GM19463 (cell line): ENCODE measurements at regions not wholly inside any gene's neighbourhood (a gene's known extent, or its start where the extent isn't known, plus 50 kb on each side); places are given as distances from the start of the nearest gene placed in this dataset.

Source experiments
- ATAC-seq: cut with Tn5 transposase; IDR thresholded peaks from one replicate; pipeline ENCODE4 v1.9.1; 2021; ENCODE audit warnings: mild to moderate bottlenecking, moderate library complexity; ENCODE audit not compliant: unreplicated experiment

DNA sequence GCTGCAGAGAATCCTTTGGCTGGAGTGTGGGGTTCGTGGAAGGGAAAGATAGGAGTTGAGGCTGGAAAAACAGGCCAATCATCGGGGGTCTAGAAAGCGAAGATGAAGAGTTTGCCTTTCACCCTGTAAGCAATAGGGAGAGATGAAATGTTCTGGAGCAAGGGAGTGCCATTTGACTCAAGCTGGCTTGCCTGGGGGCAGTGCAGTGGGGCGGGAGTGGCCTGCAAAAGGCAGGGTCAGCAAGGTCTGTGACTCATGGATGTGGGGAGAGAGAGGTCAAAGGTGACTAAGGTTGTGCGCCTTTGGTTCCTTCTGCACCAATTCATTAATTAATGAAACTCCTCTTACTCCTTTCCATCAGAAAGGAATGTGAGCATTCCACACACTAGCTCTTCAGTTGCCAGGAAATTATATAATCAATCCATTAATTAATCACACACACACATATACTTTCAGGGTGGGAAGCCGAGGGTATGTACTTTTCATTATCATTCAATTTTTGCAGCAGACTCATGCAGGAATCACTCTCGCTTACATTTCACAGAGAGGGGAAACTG, 227.6 kb downstream of the MYCN start:
- no peak for ATAC-seq

DNA sequence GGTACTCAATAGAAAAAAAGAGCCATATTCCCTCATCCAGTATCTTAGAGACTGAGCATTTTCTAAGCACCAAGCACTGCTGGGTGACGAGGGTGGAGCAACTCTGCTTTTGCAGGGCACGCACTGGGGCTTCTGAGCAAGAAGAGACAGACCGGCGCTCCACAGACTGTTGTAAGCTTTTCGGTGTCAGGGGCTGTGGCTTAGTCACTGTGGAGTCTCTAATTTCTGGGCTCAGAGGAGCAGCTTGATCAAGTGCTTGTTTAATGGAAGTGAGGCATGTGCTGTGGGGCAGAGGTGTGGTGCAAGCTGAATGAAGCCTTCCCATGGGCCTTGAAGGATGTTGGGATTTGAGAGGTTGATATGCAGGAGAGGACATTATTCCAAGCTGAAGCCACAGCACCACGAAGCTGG, 227.1 kb downstream of the MYCN start:
- ATAC-seq, result no peak

- no peak for ATAC-seq
Observed at GRCh38 chr2:16166327-16166981, 226.1 kb downstream of the MYCN start.

DNA sequence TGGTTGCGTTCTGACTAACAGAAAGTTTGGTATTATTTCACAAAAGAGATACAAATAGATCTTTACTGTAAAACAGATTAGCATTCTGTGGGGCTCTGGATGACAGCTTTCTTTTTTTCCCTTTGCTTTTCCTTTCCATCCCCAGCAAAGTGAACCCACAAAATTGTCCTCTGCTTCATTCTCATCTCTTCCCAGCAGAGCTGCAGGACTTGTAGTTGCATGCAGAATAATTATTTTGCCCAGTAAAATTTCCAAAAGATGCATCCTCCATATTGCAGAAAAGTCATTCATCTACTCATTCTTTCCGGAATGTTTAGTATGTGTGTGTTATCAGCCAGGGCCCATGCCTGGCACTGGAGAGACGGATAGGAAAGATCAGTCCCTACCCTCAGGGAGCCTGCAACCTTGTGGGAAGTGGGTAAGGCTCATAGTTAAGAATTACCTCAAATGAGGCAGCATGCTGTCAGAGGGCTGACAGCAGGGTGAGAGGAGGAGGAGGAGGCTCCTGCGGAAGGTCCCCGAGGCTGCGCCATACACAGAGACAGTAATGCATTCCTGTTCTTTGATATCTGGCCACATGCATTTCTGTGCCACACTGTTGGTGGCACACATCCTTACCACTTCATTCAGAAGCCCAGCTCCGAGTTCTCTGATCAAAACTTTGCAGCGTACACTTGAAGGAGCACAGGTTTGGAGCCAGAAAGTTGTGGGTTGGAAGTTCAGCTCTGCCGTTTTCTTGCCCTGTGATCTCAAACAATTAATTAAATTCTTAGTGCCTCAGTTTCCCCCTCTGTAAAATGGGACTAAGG, 225.4 kb downstream of the MYCN start:
- ATAC-seq, result no peak

DNA sequence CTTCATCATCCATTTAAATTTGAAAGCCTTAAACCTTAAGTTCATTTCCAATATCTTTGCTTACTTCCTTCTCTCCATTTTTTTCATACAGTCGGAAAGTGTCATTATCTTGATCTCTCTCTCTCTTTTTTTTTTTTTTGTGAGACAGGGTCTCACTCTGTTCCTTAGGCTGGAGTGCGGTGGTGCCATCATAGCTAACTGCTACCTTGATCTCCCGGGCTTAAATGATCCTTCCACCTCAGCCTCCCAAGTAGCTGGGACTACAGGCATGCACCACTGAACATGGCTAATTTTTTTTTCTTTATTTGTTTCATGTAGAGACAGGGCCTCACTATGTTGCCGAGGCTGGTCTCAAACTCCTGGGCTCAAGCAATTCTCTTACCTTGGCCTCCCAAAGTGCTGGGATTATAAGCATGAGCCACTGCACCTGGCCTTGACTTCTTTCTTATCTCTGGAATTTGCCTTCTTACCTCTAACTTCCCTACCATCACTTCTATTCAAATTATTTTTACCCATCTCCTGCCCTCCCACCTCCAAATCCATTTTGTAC, 222.2 kb downstream of the MYCN start:
- no peak for ATAC-seq

DNA sequence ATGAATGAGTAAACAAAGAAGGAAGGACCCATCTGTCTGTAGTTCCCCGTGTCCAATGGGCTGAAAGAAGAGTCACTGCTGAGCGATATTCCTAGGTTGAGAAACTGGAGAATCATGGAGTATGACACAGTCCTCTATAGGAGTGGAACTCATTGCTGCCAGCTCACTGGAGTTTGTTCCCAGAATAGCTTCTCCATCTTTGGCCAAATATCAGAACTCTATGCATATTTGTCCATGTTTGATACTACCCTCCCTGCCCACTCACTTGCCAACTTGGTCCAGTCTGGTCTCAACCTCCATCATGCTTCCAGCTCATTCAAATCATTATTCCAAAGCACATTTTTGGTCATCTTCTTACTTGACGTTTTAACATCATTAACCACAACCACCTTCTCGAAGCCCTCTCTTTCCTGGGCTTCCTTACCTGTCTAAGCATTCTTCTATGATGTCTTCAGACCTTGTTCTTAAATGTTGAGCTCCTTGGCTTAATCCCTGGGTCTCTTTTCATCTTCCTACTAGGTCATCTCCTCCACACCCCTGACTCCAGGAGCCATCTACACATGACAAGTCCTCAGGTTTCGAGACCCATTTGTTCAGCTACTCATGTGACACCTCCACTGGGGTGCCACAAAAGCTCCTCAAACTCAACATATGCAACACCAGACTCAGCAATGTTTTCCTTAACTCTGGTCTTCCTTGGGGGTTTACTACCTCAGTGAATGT, 221.6 kb downstream of the MYCN start:
- ATAC-seq, result no peak

- no peak for ATAC-seq
Observed at GRCh38 chr2:16161085-16161565, 220.8 kb downstream of the MYCN start.

DNA sequence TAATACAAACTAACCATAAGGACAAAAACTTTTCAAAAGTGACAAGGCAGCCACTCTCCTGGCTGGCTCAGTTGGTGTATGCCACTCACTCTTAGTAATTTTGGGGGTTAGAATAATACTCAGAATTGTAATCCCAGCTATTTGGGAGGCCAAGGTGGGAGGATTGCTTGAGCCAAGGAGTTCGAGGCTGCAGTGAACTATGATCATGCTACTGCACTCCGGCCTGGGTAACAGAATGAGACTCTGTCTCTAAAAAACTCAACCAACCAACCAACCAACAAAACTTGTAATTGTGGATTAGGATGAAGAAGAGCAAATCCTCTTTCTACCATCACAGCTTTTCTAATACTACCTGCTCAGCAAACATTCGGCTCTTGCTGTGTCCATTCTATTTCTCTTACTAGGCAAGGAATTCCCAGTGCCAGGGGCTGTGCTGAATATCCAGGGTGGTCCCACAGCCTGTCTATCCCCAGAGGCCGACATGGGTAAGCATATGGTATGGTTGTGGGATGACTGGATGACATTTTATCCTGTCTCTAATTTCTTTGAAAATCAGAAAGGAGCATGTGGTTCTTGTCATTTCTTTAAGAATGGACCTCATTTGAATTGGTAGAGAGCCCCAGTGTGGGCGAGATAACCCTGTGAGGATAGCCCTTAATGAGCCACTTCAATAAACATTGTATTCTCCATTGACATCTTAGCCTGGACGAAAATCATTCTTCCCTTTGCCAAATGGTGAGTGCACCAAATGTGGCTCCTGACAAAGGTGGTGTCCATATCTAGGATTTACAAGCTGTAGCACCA, 220.1 kb downstream of the MYCN start:
- ATAC-seq, result no peak

DNA sequence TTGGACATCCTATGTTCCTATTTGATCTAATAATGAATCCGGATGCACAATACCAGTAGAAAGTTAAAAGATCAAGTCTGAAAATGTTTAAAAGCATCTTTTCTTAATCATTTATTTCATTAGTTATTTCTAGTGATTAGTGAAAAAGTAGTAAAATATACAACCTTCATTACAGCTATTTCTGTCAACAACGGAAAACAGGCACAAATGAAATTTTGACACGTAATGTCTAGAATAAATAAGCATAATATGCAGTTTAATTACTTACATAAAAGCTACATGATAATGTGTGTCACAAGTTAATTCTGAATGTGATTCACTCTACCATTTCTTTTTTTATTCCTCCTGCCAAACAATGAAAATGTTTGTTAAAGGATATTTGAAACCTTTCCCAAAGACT, 216.1 kb downstream of the MYCN start:
- no peak for ATAC-seq

GRCh38 chr2:16155766-16156165, 215.4 kb downstream of the MYCN start:
- no peak for ATAC-seq

GRCh38 chr2:16155366-16155765, 215.0 kb downstream of the MYCN start:
- no peak for ATAC-seq

- no peak for ATAC-seq
Observed at GRCh38 chr2:16154501-16155280, 214.3 kb downstream of the MYCN start.

DNA sequence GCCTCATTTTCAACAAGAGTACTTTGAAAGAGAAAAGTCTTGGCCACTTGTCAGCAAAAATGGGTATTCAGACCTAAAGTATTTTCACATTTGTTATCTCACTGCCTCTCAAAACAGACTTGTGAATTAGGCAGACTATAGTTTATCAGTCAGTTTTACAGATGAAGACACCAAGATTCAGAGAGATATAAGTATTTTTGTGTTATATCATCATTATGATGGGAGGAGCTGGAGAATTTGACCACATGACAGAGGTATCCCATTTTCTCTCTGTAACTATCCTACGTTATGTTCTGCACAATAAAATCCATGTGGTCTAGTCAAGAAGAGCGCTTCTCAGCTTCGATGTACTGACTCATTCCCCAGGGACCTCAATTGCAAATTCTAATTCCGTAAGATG, 213.7 kb downstream of the MYCN start:
- no peak for ATAC-seq

DNA sequence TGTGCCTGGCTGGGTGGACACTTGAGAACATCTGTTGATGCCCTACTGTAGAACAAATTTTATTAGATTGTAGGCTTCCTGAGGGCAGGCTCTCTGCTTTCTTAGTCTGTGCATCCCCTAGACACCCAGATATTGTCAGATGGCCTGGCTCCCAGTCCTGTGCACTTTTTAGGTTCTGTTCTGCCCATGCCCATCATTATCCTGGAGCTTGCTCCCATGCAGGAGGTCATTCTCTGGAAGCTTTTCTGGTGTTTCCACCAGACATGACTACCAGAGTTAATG, 213.3 kb downstream of the MYCN start:
- no peak for ATAC-seq

DNA sequence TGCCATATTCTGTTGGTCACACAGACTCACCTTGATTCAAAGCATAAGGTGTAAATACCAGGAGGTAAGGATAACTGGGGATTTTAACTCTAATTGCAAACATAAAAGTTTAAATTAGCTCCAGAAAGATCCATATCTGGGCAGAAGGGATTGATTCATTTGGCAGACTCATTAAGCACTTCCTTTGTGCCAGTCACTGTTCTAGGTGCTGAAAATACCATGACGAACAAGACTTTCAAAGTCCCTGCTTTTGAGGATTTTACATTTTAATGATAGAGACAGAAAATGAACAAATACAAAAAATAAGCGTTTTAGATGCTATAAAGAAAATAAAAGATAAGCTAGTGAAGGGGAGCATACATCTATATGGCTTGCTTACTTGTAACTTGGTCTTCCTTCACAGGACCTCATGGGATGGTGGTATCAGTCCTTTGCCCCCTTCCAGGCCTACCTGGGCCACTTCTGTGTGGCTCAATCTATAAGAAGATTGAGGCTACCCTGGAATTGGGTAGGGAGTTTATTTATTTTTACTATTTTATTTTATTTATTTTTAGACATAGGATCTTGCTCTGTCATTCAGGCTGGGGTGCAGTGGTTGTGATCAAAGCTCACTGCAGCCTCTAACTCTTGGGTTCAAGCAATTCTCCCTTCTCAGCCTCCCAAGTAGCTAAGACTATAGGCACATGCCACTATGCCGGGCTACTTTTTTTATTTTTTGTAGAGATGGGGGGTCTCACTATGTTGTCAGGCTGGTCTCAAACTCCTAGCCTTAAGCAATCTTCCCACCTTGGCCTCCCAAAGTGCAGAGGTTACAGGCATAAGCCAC, 212.8 kb downstream of the MYCN start:
- no peak for ATAC-seq

DNA sequence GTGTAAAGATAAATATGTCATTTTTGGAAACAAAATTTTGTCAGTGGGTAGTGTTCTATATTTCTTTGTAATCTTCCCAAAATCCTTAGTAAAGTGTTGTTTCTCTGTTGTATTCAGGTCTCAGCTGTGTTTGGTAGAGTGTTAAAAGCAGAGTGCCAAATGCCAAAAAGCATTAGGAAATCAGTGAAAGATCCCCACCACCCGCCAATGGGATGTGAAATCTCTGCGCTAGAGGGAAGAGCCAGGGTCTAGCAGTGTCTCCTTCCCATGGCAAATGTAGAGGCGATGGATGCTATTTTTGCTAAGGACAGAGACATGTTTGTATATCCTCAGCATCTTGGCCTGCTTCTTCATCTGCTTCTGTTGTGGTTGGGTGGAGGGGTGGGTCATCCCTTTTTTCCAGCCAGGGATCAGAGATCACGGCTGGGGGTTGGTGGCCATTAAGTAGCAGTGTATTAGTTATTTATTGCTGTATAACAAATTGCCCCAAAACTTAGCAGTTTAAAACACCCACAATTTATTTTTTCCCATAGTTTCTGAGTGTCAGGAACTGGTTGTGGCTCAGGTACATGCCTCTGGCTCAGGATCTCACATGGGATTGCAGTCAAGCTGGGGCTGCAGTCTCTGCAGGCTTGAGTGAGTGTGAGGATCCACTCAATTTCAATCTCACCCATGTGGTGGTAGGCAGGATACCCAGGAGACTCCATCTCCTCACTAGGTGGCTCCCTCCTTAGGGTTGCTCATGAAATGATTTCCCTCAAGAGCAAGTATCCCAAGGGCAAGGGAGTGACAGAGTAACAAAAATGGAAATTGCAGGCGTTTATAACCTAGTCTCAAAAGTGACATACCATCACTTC, 211.9 kb downstream of the MYCN start:
- no peak for ATAC-seq

DNA sequence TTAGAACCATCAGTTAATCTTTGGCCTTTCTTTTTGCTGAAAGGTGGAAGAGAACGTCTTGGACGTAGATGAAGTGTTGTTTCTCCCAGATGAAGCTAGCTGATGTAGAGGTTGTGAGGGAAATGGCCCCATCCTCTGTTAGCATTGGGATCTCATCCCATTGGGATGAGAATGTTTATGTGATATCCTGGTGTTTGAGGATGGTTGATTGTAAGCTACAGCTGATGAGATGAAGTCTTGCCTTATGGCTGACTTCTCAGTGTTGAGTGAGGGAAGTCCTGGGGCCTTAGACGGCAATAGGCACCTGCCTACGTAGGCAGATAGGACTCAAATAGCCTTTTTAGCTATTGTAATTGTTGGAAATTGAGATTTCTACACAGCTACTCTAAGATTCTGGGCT, 211.3 kb downstream of the MYCN start:
- ATAC-seq, result no peak

GRCh38 chr2:16151281-16151570, 210.9 kb downstream of the MYCN start:
- no peak for ATAC-seq
